Left ventricle myocardium superior (tissue), 1 donor: ENCODE measurements at regions not wholly inside any gene's neighbourhood (a gene's known extent, or its start where the extent isn't known, plus 50 kb on each side); places are given as distances from the start of the nearest gene placed in this dataset.

ENCODE experiments used
- ATAC-seq: fragments of 200-7000 bp; cut with Tn5 transposase; one replicate; pipeline ENCODE4 v1.9.1; 2020; ENCODE audit warnings: mild to moderate bottlenecking, moderate library complexity
- DNase-seq: peaks from one replicate; pipeline ENCODE4 v3.0.0-alpha.2; 2020
- intact Hi-C: fragments of 100-400 bp; cut with micrococcal nuclease; formaldehyde crosslinking; loops from one replicate; pipeline ENCODE4 v1.11.0; 2022
- donor health status: DM: no; HTN: yes; CAD: no; lungs with severe emphysema.

DNA sequence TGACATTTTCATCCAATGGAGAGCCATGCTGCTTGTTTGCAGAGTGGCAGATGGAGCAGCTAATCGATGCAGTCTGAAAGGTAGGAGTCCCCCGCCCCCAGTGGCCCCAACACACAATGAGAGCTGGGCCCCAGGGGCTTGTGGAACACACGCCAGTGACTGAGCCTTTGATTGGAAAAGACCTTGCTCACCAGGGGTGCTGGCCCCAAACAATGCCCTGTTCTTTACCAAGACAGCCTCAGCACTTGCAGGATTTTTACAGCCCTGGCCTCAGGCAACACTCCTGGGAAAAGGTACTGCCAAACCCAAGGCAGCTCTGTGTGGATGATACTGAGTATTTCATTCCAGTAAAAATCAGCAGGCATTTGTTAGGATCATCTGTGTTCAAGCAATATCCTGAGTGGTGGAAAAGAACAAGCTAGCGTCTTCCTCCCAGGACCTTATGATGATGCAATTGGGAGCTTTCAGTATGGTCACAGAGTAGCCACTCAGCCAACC lies 276.8 kb upstream of the CLINT1 start:
- ATAC-seq (peak; percentile 84), DNase-seq (peak; percentile 33)
- intact Hi-C loops = no loop called here

DNA sequence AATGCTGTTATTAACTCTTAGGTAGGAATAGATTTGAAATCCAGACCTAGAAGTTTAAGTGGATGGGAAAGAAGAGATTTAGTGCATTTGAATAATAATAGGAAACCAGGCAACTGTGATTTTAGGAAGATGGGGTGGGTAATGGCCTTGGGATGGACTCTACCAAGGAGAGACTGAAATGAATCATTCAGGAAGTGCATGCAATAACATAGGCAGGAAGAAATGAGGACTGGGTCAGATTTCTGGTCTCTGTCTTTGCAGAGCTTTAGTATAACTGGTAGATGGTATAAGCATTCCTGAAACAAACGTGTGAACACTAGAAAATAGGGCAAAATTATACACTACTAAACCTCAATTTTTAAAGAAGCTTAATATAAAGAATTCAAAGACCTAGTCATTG lies 274.4 kb upstream of the CLINT1 start:
- DNase-seq = no peak
- intact Hi-C loops = no loop called here

DNA sequence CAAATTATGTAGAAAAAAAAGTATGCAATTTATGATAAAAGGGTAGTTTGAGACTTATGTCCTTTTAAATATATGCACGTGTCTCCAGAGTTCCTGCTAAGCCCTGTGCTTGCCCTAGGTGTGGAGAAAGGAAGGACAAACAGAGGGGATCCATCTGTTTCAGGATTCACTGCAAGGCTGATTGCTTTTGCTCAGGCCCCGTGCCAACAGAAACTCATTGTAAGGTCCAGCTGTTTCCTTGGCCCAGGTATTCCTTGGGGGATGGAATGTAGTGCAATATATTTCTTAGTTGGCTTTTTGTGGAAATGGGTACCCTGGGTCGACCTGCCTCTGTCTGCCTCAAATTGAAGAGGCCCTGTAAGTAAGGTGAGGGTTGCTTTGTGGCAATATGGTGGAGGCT lies 268.6 kb upstream of the CLINT1 start:
- intact Hi-C loops = no loop called here
- no peak for DNase-seq
- ATAC-seq = no peak

More for the DNA sequence above, 274.4 kb upstream of the CLINT1 start:
- ATAC-seq = no peak

DNA sequence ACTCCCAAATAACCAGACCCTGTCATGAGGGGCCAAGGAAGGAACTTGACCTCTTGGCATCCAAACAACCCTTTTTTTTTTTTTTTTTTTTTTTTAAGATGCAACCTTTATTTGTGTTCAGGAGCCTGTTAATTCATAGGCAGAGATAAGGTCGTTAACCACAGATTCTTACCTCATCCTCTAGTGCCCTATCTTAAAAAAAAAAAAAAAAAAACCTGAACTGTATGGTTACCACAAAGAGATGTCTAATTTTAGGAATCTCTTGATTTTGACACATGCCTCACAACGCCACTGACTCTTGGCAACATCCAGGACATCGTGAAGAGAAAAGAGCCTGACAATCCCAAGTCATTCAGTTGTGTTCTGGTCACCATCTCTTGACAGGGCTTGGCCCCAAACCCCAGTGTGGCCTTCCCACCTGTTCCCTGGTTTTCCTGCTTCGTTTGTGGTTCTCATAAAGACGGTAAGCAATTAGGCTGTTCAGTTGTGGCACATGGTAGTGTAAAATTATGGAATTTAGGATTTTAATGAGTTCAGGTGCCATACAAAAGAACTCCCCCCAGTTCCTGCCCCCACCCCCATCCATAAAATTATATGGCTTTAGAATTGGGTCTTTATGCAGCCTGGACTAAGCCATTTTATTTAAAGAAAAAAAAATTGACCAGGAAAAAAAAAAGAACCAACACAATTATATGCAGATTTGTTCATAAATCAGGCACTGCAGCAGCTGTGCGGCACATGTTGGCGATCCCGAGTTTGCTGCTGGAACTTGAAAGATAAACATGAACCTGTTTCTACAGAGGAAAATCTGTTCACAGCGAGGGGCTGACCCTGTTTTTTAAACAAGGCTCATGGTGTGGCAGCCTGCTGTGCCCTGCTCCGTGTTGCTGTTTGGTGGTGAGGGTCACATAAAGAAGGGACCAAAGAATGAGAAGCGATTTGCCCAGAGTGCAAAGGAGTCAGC lies 267.8 kb upstream of the CLINT1 start:
- ATAC-seq (no peak), DNase-seq (no peak)
- intact Hi-C loops = no loop called here

DNA sequence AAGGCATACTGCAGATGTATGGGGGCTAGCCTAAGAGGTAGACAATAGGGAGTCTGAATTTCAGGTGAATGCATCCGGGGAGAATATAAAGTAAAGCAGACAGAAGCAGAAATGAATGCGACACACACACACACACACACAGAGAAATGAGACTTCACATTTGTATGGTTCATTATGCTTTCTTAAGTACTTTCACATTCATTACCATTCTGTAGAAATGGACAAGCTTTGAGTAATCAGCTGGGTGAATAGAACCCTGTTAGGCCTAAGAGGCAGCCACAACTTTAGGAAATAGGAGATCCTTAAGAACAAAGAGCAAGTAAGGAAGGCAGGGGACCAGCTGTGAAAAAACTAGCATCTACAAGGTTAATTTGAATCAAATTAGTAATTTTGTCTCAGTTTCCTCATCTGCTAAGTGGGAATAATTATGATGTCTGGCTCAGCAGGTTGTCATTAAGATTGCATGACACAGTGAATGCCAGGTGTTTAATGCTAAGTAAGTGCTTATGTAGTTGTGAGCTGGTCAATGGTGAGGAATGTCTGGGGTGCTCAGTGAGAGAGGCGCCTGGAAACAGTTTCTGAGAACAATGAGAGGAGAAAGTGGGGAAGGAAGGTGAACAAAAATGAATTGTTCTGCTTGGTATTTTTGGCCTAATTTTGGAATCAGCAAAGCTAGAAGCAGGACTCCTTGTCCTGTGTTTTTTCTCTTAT lies 265.8 kb upstream of the CLINT1 start:
- intact Hi-C loops = no loop called here
- no peak for ATAC-seq
- no peak for DNase-seq

DNA sequence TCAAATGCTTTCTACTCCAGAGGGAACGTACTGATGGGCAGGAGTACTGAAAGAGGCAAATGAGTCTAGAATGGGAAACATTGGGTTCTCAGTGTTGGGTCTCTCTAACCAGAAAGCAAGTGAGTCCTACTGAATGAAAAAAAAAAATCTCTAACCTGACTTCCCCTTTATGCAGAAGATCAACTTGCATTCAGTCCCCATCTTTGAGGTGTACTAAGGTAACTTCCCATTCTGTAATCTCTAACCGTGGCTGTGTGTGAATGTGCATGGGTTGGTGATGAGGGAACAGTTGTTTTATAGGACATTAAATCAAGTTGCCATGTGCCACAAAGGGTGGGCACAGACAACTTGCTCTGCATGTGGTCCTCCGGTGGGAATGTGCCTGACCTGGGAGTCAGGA lies 264.6 kb upstream of the CLINT1 start:
- intact Hi-C loops = no loop called here
- no peak for ATAC-seq
- DNase-seq = no peak

DNA sequence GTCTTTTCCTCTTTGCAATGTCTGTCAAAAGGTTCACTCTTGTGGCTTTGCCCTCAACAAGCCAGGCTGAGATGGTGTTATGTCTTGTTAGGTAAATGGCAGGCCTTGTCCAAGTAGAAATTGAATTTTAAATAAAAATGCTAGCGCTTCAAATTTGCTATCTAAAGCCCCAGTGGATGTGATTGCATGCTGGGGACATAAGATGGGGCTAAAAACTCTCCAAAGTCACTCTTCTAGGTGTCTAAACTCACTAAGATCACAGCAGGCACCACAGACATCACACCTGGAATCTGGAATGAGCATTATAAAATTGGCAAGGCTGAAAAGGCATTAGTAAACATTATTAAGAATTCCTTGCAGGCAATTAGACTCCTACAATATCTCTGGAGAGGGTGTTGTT lies 262.7 kb upstream of the CLINT1 start:
- intact Hi-C loops = no loop called here
- ATAC-seq (no peak), DNase-seq (no peak)

DNA sequence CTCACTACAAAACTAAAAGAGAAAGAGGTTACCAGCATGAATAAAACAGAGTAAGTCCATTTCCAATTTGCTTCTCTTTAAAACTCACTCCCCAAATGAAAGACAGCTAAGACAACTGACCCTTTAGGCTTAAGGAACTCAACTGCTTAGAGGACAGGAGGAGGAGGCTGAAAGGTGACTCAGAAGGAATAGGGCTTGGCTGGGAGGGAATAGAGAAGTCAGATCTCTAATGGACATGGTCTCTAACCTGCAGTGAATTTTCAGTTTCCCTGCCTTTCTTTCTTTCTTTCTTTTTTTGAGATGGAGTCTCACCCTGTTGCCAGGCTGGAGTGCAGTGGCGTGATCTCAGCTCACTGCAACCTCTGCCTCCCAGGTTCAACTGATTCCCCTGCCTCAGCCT lies 261.8 kb upstream of the CLINT1 start:
- no peak for ATAC-seq

DNA sequence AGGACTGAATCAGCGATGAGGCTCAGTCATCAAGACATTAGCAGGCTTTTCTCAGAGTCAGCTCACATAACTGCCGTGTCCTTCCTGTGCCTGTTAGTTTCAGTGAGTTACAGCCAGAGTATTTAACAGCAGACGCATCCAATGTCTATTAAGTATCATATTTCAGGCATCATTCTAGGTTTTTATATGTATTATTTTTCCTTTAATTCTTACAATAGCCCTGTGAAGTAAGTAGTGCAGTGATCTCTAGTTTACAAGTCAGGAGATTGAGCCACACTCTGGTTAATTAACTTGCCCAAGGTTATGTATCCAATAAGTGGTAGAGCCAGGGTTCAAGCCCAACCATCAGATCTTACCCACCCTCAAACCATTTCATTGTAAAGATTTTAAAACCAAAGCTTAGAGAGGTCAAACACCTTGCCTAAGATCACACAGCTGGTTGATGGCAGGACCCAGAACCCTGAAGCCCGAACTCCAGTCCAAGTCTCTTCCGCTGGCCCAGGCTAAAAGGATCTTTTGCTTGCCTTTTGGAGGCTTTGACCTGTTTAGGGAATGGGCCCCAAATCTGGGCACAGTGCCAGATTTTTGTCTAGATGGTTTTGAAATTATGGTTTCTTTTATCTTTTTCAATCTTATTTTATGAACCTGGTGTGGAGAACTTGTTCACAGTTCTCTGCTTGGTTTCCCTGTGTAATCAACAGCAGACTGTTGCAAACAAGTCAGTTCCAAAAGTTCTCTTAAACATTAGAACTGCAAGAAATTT lies 261.2 kb upstream of the CLINT1 start:
- ATAC-seq (no peak), DNase-seq (no peak)
- intact Hi-C loops = no loop called here

More for the DNA sequence above, 261.8 kb upstream of the CLINT1 start:
- intact Hi-C loops = no loop called here
- DNase-seq = no peak

DNA sequence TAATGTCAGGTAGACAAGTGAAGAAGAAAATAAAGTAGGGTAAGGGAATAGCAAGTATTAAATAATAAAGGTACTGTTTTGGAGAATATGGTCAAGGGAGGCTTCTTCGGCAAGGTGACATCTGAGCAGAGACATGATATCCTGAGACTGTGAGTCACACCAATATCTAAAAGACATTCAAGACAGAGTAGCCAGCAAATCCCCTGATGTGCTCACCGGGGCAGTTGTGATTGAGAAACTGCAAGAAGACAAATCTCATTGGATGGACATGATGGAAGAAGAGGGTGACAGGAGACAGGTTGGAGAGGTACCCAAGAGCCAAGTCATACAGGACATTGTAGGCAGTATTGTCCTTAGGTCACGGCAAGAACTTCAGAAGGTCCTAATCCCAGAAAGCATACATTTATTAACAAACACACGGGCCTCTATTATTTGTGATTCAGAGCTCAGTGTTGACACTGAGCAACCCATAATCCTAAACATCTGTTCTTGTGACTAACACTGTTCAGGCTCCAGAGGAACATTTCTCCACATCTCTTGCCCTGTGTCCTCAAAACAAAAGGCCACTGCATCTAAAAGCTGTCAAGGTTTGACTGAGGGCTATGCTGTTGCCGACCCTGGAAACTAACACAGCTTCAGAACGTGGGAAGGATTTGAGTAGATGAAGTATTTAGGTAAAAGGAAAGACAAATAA lies 258.7 kb upstream of the CLINT1 start:
- no peak for DNase-seq
- ATAC-seq = peak; percentile 61
- intact Hi-C loops = no loop called here

DNA sequence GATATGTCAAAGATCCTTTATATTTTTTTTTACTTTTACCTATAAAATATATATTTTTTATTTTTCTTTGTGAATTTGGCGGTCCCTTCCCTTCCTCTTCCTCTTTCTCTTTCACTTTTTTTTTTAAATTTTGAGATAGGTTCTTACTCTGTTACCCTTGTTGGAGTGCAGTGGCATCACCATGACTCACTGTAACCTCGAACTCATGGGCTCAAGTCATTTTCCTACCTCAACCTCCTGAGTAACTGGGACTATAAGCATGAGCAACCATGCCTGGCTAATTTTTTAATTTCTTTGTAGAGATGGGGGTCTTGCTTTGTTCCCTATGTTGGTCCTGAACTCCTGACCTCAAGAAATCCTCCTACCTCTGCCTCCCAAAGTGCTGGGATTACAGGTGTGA lies 258.0 kb upstream of the CLINT1 start:
- DNase-seq = no peak
- intact Hi-C loops = no loop called here
- ATAC-seq = no peak

DNA sequence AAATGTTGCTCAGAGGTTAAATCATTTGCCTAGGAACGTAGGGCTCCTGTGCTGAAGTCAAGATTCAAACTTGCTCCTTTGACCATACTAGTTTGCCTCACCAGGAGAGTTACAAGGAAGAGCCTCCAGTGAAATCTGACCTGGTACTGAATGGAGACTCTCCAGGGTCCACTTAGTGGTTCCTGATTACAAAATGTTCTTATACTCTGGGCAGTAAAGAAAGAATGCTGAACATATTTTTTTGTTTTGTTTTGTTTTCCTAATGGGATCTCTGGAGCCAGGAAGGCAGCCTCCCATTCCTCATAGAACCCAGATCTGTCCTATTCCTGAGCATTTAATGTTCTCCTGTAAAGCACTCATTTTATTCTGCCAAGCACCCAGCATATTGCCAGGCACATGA lies 256.5 kb upstream of the CLINT1 start:
- intact Hi-C loops = no loop called here
- no peak for DNase-seq
- no peak for ATAC-seq

DNA sequence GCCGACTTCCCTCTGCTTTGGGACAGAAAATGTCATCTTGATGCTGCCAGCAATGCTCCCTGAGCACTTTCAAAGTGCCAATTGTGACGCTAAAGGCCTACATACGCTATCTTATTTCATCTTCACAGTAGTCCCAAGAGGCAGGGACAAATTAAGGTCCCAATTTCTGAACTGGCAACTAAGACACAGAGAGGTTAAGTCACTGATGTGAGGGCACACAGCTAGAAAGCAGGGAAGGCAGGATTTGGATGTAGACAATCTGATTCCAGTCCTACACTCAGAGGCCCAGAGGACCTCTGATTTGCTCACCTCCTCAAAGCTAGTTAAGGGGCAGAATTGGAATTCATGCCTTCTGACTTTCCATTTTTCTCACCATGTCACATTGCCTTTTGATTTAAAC lies 249.2 kb upstream of the CLINT1 start:
- ATAC-seq = no peak
- intact Hi-C loops = no loop called here
- no peak for DNase-seq

DNA sequence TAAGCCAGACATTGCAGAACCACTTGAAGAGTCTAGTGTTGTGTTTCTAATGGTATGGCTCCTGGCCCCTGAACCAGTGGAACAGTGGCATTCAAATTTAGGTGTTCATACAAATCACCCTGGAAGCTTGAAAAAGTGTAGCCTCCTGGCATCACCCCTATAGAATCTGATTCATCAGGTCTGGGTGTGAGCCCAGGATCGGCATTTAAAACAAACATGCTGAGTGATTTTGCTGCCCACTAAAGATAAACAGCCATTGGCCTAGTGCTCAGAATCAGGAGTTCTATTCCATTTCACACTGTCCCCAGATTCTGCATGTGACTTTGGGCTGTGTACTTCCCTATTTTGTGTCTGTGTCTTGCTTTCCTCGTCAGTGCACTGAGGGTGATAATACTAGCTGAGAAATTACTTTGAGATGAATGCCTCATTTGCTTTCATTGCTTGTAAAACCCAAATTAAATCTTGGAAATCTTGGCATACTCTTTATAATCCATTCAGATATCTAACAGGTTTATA lies 241.5 kb upstream of the CLINT1 start:
- ATAC-seq = no peak
- intact Hi-C loops = no loop called here
- DNase-seq = no peak

DNA sequence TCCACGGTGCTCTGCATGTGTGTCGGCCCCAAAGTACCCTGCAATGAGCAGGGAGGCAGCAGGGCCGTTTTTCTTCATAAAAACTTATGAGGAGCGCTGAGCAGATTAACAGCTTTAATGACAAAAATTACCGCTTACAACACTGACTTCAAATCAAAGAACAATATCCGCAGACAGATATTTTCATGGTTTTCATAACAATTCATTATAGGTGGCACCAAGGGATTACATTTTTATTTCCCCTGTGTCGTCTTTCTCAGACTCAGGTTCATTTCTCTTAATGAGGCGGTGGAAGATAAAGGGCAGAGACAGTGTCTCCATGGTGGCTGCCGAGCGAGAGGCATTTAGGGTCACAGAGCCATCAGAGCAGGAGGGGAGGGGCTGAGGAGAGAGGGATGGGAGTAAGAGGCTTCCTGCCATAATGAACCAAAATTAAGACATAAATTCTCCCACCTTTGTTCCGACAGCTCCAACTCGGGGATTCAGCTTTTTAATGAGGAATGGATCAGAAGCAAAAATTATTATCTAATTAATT lies 240.7 kb upstream of the CLINT1 start:
- ATAC-seq (no peak), DNase-seq (no peak)
- intact Hi-C loops = no loop called here

DNA sequence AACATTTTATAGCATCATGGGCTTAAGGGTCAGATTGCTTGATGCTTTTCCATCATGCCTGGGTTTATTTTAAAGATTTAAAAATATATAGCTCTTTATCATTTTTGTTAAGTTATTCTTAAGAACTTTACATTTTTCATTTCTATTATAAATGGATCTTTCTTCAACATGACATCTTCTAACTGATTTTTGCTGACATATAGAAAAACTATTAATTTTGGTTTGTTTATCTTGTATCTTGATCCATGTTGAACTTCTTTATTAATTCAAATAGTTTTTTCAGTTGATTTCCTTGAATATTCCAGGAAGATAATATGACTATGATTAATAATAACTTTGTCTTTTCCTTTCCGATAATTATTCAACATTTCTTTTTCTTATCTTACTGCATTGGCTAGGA lies 237.9 kb upstream of the CLINT1 start:
- intact Hi-C loops = no loop called here
- DNase-seq = no peak
- ATAC-seq = no peak

DNA sequence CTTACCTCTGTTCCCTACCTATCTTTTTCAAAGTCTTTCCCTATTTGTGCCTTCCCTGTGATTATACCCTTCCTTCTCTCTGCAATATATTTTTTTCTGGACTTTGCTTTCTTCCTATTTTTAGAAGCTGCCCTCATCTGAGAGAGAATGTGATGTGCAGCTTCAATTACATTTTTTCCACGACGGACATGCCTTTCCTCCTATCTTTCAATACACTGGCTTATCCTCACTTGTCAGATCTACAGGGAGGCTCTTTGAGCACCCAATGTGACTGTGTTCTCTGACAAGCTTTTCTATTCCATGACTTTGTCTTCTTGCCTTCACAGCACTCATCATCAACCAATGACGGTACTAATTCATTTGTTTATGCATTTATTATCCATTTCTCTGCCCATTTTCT lies 227.9 kb upstream of the CLINT1 start:
- intact Hi-C loops = loop anchor here (10.0 kb wide), 1 partner anchor 1038 kb away; no protein-coding TSS in a partner anchor
- DNase-seq (no peak), ATAC-seq (peak; percentile 35)

DNA sequence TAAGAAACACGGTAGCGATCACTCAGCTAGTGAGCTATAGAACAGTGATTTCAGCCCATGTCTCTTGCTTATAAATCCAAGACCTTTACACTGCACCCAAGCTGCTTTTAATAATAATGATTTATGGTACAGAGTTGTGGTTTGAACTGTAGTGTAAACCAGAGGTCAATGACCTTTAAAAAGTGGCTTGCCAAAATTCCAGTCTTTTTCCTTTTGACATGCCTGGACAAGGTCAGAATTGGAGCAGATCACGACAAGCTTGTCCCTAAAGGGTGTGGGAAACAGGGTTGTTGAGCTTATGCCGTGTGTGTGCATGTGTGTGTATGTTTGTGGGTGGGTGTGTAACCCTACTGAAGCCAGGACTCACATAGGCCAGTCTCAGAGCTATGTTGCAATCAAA lies 225.3 kb upstream of the CLINT1 start:
- ATAC-seq (no peak), DNase-seq (no peak)
- intact Hi-C loops = loop anchor here (10.0 kb wide), 1 partner anchor 1041 kb away; no protein-coding TSS in a partner anchor
